ENCODE measurements at regions not wholly inside any gene's neighbourhood (a gene's known extent, or its start where the extent isn't known, plus 50 kb on each side); places are given as distances from the start of the nearest gene placed in this dataset.

DNA sequence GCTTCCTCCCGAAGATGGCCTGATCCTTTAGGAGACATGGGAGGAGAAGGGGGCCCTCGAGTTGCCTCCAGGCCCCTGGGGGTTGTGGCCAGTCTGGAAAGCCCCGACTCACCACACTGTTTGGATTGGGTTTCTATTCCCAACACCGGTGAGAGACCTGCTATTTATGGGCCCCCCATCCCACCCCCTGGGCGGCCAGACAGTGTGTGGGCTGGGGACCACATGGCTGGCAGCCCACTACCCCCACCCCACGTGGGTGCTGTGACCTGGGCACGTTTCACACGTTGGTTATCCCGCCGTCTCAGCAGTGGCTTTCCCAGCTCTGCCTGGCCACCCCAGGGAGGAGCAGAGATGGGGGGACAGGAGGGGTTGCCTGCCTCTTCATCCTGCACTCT lies 116.1 kb downstream of the VEGFA start:
- TF ChIP-seq ARNT (IDR thresholded peaks at IDR 0.05) (no peak), KDM4B (IDR thresholded peaks at IDR 0.05; ENCODE audit: borderline replicate concordance in 2 of 2, low read depth in 1 of 2) (no peak), KLF6 (CRISPR knock-in tag; IDR thresholded peaks at IDR 0.05; ENCODE audit: borderline replicate concordance) (no peak), POLR2A (conservative IDR thresholded peaks at IDR 0.05) (no peak), ZNF384 (IDR thresholded peaks at IDR 0.05; ENCODE audit: low read depth, low read length) (no peak)

Data from K562 (cell line).